NAMALWA (cell line): ENCODE measurements at regions not wholly inside any gene's neighbourhood (a gene's known extent, or its start where the extent isn't known, plus 50 kb on each side); places are given as distances from the start of the nearest gene placed in this dataset.
"Not testable (repeated sequence)": the region's sequence is repeated elsewhere in the genome, so short reads cannot be mapped to it uniquely, and the experiment has no call there.

Experiments used
- DNase-seq: peaks from one replicate; pipeline ENCODE4 v3.0.0-alpha.2; 2015; ENCODE audit warnings: low spot score

DNA sequence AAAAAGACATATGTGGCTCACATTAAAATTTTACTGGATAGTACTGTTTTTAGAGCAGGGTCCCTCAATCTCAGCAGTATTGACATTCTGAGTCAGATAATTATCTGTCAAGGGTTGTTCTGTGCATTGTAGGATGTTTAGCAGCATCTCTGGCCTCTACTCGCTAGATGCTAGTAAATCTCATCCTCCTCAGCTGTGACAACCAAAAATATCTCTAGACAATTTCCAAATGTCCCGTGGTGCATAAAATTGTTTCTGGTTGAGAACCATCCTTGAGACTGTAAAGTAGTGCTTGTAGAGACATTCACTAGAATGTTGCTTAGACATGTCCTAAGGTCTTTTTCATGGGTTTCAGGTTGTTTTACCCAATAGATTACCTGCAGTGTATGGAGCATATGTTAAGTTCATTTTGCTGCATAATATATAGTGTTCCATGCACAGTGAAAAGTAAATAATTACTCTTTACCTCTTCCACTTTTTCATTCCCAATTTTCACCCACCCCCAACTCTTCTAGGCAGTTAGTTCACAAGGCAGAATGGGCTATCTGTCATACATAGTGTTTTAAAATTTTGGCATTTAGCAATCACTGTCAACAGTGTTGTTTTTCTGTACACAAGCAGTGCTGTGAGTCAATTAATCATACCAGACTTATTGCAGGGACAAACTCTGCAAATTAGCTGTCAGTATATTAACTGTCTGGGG, 200.2 kb upstream of the SLC38A2 start:
- no peak for DNase-seq

DNA sequence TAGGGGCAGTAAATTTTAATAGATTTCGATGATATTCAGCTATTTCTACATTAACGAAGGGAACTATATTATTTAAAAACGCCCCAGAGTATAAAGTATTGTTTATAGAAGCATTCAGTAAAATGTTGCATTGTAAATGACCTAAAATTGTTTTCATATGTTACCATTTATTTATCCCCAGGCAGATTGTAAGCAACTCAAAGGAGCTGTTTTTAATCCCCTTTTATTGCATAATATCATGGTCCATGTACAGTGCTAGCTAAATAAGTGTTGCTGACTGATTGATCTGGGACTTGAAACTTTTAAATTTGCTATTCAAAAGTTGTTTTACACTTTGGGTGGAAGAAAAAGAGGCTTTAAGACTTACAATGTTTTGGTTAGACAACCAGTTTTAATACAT, 199.0 kb upstream of the SLC38A2 start:
- DNase-seq, result no peak

DNA sequence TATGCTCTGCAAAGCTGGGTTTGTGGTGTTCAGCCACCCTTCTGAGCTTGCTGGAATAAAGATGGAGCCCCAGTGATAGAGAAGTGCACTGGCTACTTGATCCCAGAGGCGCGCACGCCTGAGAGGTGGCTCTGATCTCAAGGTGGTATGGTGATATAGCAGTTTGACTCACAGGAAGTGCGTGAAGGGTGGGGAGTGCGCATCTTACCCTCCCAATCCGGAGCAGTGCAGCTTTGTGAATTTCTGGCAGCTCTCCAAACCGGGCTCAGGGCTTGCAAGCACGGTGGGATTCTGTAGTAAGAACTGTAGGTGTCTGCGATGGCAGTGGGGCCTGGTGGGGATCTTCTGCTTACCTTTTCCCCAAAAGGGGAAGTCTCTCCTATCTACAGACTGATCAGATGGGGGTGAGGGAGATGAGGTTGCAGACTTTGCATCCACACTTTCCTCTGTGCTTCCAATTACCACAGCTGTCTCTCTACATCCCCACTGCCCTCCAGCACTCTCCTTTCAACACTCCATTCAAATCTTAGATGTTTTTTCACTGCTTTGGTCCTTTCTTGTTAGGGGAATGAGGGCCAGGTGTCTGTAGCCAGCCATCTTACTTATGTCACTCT, 197.4 kb upstream of the SLC38A2 start:
- no peak for DNase-seq

DNA sequence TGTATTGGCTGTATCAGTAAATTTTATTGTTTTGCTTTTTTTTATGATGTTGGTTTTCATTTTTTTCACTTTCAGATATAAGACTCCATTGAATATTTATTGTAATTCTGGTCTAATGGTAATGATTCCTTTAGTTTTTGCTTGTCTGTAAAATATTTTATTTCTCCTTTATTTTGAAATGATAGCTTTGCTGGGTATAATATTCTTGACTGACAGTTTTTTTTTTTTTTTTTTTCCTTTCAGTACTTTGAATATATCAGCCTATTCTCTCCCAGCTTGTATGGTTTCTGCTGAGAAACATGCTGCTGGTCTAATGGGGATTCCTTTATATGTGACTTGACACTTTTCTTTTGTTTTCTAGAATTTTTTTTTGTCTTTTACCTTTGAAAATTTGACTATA, 195.1 kb upstream of the SLC38A2 start:
- no peak for DNase-seq

DNA sequence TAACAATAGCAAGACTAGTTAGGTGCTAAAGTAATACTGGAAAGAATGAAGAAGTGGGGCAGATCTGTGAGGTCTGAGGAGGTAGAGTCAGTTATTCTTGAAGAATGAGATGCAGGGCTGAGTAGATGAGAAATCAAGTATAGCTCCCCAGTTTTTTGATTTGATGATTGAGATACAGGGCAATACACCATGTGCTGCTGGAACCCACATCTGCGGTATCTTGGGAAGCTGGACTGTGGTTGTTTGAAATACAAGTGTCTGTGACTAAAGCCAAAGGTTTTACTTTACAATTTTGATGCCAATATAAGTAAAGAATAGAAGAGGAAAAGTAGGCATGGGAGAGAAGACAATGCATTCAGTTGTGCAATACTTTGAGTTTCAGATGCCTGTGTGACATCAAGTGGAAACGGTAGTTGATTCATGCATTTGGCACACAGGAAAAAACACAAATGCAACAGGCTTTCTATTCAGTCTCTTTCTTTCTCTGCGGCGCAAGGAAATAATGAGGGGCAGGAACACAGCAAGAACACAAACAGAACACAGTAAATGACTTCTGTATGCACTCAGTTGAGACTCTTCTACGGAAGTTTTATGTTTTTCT, 190.2 kb upstream of the SLC38A2 start:
- no peak for DNase-seq

DNA sequence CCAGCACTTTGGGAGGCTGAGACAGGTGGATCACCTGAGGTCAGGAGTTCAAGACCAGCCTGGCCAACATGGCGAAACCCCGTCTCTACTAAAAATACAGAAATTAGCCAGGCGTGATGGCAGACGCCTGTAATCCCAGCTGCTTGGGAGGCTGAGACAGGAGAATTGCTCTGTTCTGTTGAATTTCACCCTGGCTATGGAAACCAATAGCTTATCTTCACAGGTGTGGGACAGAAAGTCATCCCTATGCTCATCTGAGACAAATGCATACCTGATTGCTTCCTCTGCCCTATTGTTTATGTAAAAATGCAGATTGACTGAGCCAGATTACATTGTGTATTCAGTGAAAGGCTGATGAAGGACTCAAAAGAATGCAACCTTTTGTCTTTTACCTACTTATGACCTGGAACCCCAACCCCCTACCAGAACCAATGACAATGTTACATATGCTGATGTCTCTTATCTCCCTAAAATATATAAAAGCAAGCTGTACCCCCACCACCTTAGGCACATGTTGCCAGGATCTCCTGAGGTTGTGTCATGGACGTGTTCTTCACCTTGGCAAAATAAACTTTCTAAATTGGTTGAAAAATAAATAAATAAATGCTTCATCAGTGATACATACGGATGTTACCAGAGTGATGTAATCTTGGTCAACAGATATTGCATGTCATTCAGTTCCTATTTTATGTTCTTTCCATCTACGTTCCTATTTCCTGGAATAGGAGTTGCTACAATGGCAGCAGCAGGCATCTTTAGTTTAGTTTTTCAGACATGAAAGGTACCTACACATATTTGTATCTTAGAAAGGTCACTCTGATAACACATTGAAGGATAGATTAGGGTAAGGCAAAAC, 189.4 kb upstream of the SLC38A2 start:
- not testable (repeated sequence) for DNase-seq

DNA sequence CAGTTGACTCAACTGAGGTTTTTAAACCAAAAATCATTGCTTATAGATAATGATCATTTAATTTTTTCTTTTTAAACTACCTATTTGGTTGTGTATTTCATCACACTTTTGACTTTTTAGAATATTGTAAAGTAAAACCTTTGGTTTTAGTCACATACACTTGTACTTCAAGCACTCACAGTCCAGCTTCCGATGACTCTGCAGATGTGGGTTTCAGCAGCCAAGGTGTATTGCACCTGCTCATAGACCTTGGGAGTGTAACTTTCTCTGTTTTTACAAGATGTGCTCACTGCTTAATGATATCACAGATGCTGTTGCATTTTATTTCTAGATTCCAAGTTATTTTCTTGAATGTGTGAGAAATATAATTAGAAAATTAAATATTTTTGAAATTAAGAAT, 188.3 kb upstream of the SLC38A2 start:
- no peak for DNase-seq

DNA sequence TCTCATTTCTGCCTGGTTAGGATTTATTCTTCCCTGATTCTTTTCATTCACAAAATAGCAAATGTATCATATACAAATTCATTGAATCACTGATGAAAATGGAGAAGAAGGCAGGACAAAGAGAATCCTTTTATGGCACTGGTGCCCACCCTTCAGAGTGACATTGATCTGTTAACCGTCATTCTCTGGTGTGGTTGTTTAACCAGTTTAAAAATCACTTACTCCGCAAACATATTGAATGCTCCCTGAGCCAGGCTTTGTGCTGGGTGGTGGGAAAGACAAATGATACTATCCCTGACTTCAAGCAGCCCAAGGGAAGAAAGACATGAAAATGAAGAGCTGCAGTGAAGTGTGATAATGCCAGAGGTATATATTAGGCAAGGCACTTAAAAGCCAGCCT, 187.5 kb upstream of the SLC38A2 start:
- no peak for DNase-seq

DNA sequence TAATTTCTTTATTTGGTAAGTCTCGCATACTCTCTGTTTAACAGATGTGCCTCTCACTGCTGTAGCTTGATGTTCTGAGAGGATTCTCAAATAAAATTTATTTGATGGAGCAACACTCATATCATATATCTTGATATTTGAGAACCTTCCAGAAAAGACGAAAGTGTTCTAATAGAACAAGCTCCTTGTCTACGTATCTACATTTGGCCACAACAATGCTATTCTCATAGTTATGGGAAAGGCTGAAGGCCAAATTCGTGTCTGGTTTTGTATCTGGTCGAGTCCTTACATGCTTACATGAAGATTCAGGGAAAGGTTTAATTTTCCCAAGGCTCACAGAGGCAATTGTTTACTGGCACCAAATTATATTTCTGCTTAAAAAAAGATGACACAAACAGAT, 186.7 kb upstream of the SLC38A2 start:
- DNase-seq, result no peak

DNA sequence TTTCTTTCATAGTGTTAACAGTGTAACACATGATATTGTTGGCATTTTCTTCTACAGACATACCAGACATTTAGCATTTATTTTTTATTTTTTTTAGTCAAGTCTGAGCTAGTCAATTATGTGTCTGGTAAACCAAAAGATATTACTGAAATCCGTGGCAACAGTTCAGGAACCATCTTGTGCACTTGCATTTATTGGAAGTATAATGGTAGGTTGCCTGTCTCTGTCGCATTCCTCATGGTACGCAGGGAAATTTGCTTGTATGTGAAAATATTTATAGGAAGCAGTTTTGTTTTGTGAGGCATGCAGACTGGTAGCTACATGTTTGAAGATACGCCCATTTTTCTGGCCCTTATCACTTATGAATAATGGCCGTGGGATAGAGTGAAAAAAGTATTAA, 186.1 kb upstream of the SLC38A2 start:
- DNase-seq, result no peak

DNA sequence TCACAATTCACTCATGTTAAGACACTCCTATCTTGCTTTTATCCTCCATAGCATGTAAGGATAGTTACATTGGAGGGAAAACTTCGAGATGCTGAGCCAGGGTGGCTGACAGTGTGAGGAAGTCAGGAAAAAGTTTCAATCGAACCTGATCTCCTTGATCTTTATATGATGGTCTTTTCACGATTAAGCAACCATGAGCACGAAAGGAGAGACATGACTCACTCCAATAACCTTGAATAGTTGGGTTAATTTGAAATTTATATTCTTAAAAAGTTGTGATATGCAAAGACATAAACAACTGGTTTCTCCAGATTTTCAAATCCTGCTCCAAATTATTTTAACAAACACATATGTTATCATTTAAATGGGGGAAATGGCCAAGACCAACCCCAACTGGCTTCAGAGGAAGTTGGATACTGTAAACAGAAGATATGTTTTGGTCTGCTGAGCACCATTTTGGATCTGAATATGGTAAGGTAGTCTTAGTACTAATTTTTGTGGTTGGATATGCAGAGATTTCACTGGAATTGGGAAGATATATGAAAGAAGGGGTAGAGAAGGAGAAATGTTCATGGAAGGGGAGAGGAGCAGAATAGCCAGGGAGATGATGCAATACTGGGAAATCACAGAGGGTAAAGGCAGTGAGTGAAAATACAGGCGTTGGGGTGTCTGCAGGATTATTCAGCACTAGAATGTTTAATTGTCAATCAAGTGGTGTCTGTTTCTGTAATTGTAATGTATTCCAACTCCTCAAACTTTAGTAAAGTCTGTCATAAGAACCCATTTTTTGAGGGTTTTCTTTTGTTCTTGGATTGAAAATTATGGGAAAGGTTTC, 185.2 kb upstream of the SLC38A2 start:
- no peak for DNase-seq

DNA sequence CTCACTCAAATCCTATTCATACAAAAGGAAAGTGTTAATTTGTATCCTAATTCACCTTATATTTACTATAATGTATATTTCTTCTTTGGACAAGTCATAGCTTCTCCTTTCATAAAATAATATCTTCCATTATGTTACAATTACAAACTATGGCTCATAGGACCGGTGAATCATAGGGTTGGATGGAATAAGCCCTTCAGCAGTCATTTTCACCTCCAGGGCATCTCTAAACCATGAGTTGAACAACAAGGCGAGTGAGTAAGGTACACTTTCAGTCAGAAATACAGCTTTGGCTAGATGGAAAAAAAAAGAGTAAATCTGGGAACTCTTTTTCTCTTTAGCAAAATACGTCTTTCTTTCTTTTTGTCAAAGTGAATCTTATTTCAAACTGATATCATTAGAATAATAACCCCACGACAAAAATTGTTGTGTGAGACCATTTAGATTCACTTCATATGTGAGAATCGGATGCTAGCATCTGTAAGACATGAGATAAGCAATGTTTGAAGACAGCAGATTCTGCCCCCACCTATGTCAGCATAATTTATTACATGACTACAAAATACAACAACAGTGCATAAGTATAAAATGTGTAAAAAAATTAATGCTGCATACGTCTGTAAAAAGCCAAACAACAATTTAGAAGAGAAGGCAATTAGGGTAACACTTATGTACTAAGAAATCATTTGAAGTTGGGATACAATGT, 184.4 kb upstream of the SLC38A2 start:
- no peak for DNase-seq

DNA sequence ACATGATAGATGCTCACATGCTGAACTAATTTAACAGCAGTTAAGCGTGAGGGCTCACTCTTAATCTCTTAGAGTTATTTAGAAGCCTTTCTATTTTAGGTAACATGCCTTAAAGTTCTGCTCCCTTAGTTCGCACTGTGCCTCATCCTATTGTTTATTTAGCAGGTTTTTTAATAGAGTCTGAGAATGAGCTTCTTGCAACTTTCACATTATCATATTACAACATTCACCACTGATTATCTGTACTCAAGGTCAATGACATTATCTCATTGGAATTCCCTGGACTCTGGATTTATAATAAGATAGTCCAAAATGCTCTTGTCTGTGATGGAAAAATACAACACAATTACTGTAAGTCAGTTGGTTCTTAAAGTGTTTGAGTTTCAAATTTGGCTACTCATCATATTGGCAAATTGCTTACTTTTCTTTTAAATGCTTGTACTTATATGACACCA, 183.6 kb upstream of the SLC38A2 start:
- DNase-seq, result no peak

DNA sequence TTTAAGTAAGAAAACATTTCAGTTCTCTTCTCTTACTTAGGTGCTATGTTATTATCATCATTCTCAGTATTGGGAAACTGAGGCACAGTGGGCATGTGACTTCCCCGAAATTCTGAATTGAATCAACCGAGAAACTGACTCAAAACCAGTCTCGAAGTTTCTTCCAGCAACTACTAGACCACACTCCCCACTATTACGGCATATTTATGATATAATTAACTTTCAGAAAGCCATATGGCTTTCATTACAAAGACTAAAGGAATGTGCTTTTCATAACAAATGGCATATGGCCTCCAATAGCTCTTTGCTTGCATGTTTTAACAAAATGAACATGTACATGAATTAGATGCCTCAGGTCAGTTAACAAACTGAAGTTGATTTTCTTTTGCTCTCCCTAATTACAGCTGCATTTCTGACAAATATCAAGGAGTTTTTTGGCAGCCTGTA, 182.9 kb upstream of the SLC38A2 start:
- DNase-seq, result no peak

DNA sequence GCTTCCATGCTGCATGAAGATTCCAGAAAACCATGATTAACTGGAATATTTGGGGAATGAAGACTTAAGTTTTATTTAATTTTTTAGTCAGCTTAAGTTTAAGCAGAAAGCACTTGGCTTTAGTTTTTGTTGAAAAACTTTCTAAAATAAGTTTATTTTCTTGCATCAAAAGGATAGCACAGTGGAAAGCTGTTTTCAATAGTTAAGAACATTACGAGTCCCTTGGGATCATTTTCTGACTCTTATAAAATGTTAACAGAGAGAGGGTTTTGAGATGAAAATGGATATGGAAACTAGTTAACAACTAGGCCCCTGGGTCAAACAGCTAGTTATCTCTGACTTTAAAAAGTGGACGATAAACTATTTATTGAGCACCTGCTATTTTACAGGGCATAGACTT, 181.9 kb upstream of the SLC38A2 start:
- DNase-seq, result no peak

DNA sequence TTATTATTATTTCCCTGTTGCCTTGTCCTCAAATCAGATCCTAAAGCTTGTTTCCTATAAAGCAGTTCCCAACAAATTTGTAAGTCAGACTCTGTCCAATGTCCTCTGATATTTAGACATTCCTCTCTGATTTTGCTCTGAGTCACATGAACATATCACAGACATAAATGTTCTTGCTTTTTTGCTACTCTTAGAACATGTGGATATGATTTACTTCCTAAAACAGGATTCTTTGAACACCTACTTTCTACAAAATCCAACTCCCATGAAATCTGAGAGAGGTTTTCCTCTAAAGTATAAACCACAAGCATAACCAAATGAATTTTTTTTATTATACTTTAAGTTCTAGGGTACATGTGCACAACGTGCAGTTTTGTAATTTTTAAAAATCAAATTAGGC, 181.3 kb upstream of the SLC38A2 start:
- DNase-seq, result no peak

DNA sequence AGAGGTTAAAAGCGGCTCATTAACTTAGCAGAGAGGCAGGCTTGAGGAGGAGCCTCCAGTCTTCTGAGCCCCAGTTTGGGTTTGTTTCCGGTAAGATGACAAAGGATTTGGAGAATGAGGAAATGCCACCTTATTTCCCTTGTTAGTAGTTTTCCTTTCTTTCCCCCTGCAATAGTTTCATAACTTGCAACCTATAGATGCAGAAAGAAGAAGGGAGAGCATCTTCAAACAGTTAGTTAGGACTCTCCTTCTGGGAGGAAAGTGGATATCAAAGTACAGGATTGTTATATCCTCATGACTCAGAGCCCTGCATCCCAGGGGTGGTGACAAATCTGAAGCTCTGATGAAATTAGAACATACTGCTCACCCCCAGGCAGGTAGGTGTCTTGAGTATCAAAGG, 180.7 kb upstream of the SLC38A2 start:
- no peak for DNase-seq

DNA sequence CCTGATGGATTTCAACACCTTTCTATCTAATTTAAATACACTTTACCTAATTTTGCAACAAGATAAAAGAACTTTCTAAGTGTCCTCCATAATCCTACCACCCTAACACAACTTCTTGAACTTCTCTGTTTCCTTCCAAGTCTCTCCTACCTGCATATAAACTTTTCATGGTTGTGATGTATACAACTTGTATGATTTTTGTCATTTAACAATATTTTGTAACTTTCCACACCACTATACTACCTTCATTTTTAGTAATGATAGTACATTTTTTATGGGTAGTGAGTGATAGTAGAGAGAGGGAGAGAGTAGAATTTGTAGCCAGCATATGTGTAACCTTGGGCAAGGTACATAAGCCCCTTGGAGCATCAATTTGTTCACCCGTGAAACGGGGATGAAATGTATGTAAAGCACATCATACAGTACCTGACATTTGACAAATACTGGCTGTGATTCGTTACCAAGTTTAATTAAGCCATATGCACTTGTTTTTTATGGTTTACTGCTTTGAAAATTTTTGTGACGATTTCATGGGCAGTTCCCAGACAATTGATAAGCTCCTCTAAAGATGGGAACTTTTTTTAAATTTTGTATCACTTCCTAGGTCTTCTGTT, 177.8 kb upstream of the SLC38A2 start:
- DNase-seq, result no peak

DNA sequence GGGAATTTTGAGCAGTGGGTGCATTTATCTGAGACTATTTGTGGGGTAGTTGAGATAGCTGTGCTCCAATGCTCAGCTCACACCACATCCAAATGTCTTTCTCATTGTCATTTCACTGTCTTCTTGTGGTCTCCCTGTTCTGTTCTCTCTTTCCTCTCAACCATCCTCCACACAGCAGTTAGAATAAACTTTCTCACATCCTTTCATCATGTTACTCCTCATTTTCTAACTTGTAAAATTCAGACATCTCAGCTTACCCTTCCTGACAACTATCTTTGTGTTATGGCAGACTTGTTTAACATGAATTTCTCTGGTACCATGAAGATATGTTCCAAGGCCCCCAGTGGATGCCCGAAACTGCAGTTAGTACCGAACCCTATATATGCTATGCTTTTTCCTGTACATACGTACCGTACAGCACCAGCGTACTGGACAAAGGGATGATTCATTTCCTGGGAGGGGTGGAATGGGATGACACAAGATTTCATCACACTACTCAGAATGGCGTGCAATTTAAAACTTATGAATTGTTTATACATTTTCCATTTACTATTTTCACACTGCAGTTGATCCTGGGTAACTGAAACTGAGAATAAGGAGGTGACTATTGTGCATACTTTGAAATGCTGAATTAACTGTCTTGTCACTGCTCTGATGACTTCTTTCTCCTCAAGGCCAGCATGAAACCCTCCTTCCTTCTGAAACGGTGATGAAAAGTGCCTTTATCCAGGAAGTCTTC, 177.1 kb upstream of the SLC38A2 start:
- DNase-seq, result no peak

DNA sequence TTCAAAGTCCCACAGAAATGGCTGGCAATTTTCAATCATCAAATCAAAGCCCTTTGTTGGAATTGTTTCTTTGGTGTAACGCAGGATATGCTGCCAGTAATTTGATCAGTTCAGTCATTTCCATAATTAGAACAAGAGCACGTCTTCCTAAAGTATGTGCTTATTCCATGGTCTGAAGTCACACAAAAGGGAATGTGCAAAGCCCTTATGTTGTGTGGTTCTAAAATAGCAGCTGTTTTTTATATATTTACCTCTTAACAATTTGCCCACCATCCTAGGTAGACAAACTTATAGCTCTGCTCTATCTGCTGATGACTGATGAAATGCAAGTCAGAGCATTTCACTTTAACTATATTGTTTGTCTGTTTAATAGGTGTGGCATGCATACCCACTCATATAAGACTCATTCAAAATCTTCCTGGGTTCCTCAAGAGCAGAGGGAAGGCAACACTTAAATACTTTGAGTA, 176.1 kb upstream of the SLC38A2 start:
- no peak for DNase-seq
